ENCODE measurements at regions not wholly inside any gene's neighbourhood (a gene's known extent, or its start where the extent isn't known, plus 50 kb on each side); places are given as distances from the start of the nearest gene placed in this dataset.

DNA sequence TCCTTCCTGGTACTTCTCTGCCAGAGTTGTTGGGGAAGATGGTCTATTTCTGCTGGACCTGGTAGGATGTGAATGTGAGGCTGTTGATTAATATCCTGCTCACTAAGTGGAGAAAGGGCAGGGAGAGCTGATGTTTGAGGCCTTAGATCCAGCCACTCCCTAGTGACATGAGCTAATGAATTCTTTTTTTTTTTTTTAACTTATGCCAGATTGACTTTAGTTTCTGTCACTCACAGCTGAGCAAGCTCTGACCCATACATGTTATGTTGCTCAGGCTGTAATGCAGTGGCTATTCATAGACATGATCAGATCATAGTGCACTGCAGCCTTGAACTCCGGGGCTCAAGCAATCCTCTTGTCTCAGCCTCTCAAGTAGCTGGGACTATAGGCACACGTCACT lies 75.1 kb upstream of the SPRY4 start:
- TF ChIP-seq POLR2AphosphoS5 (IDR thresholded peaks at IDR 0.05; ENCODE audit: low read depth, low read length) (no peak), FOXP2 (optimal IDR thresholded peaks at IDR 0.05; ENCODE audit: borderline replicate concordance, extremely low read depth, extremely low read length, insufficient read depth) (no peak)

DNA sequence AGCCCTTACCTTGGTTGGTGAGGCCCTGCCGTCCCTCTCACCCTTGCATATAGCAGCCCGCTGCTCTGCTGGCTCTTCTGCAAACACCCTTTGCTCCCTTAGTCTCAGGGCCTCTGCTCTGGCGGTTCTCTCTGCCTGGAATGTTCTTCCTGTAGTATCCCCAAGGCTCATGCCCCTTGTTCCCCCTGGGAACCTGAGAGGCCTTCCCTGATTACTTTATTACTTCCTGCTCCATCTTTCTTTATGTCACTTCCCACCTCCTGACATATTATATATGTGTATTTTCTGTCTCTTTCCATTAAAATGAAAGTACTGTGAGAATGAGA lies 73.9 kb upstream of the SPRY4 start:
- TF ChIP-seq, protein P1, sequence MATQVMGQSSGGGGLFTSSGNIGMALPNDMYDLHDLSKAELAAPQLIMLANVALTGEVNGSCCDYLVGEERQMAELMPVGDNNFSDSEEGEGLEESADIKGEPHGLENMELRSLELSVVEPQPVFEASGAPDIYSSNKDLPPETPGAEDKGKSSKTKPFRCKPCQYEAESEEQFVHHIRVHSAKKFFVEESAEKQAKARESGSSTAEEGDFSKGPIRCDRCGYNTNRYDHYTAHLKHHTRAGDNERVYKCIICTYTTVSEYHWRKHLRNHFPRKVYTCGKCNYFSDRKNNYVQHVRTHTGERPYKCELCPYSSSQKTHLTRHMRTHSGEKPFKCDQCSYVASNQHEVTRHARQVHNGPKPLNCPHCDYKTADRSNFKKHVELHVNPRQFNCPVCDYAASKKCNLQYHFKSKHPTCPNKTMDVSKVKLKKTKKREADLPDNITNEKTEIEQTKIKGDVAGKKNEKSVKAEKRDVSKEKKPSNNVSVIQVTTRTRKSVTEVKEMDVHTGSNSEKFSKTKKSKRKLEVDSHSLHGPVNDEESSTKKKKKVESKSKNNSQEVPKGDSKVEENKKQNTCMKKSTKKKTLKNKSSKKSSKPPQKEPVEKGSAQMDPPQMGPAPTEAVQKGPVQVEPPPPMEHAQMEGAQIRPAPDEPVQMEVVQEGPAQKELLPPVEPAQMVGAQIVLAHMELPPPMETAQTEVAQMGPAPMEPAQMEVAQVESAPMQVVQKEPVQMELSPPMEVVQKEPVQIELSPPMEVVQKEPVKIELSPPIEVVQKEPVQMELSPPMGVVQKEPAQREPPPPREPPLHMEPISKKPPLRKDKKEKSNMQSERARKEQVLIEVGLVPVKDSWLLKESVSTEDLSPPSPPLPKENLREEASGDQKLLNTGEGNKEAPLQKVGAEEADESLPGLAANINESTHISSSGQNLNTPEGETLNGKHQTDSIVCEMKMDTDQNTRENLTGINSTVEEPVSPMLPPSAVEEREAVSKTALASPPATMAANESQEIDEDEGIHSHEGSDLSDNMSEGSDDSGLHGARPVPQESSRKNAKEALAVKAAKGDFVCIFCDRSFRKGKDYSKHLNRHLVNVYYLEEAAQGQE (IDR thresholded peaks at IDR 0.05; ENCODE audit: insufficient read depth in 1 of 2, low read depth in 2 of 2, low read length in 2 of 2) = no peak
- no peak for TF ChIP-seq FOXP2 (optimal IDR thresholded peaks at IDR 0.05; ENCODE audit: borderline replicate concordance, extremely low read depth, extremely low read length, insufficient read depth)
- TF ChIP-seq SIN3A (IDR thresholded peaks at IDR 0.05; ENCODE audit: borderline replicate concordance, insufficient read depth, low read length) = no peak
- TF ChIP-seq POLR2AphosphoS5 (IDR thresholded peaks at IDR 0.05; ENCODE audit: low read depth, low read length) = no peak
- no peak for TF ChIP-seq TAF1 (IDR thresholded peaks at IDR 0.05; ENCODE audit: borderline replicate concordance, insufficient read depth, low read length)

- no peak for TF ChIP-seq POLR2AphosphoS5 (IDR thresholded peaks at IDR 0.05; ENCODE audit: low read depth, low read length)
- no peak for TF ChIP-seq SIN3A (IDR thresholded peaks at IDR 0.05; ENCODE audit: borderline replicate concordance, insufficient read depth, low read length)
- no peak for TF ChIP-seq FOXP2 (optimal IDR thresholded peaks at IDR 0.05; ENCODE audit: borderline replicate concordance, extremely low read depth, extremely low read length, insufficient read depth)
- TF ChIP-seq TAF1 (IDR thresholded peaks at IDR 0.05; ENCODE audit: borderline replicate concordance, insufficient read depth, low read length) = no peak
- TF ChIP-seq, protein P1 (IDR thresholded peaks at IDR 0.05; ENCODE audit: insufficient read depth in 1 of 2, low read depth in 2 of 2, low read length in 2 of 2) = no peak
Measured at GRCh38 chr5:142397178-142397577, 72.4 kb upstream of the SPRY4 start.

- no peak for TF ChIP-seq TAF1 (IDR thresholded peaks at IDR 0.05; ENCODE audit: borderline replicate concordance, insufficient read depth, low read length)
- no peak for TF ChIP-seq SIN3A (IDR thresholded peaks at IDR 0.05; ENCODE audit: borderline replicate concordance, insufficient read depth, low read length)
- no peak for TF ChIP-seq POLR2AphosphoS5 (IDR thresholded peaks at IDR 0.05; ENCODE audit: low read depth, low read length)
- TF ChIP-seq FOXP2 (optimal IDR thresholded peaks at IDR 0.05; ENCODE audit: borderline replicate concordance, extremely low read depth, extremely low read length, insufficient read depth) = no peak
- TF ChIP-seq, protein P1 (IDR thresholded peaks at IDR 0.05; ENCODE audit: insufficient read depth in 1 of 2, low read depth in 2 of 2, low read length in 2 of 2) = no peak
Measured at GRCh38 chr5:142396436-142397038, 71.7 kb upstream of the SPRY4 start.

DNA sequence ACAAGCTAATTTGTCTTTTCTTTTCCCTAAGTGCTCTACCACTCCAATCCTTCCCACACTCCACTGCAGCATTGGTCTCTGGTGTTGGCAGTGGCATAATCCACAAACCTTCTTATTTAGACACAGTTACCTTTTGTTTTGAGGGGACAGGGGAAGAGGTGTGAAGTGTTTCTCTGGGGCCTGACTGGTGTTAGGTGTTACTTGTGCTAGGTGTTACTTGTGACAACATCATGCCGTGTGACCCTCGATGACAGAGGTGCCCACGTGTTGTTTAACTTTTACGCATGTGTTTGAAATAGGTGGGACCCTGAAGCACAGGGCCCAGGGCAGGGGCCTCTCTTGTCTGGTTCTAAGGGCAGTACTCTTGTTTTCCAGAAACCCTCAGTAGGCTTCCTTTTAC lies 70.5 kb upstream of the SPRY4 start:
- TF ChIP-seq SIN3A (IDR thresholded peaks at IDR 0.05; ENCODE audit: borderline replicate concordance, insufficient read depth, low read length) = no peak
- no peak for TF ChIP-seq FOXP2 (optimal IDR thresholded peaks at IDR 0.05; ENCODE audit: borderline replicate concordance, extremely low read depth, extremely low read length, insufficient read depth)

- TF ChIP-seq POLR2AphosphoS5 (IDR thresholded peaks at IDR 0.05; ENCODE audit: low read depth, low read length) (no peak), FOXP2 (optimal IDR thresholded peaks at IDR 0.05; ENCODE audit: borderline replicate concordance, extremely low read depth, extremely low read length, insufficient read depth) (no peak), TAF1 (IDR thresholded peaks at IDR 0.05; ENCODE audit: borderline replicate concordance, insufficient read depth, low read length) (no peak), SIN3A (IDR thresholded peaks at IDR 0.05; ENCODE audit: borderline replicate concordance, insufficient read depth, low read length) (no peak)
- TF ChIP-seq, protein P1 (IDR thresholded peaks at IDR 0.05; ENCODE audit: insufficient read depth in 1 of 2, low read depth in 2 of 2, low read length in 2 of 2) = no peak
Measured at GRCh38 chr5:142391058-142391845, 66.4 kb upstream of the SPRY4 start.

Data from PFSK-1 (cell line).